ENCODE measurements at regions not wholly inside any gene's neighbourhood (a gene's known extent, or its start where the extent isn't known, plus 50 kb on each side); places are given as distances from the start of the nearest gene placed in this dataset.

DNA sequence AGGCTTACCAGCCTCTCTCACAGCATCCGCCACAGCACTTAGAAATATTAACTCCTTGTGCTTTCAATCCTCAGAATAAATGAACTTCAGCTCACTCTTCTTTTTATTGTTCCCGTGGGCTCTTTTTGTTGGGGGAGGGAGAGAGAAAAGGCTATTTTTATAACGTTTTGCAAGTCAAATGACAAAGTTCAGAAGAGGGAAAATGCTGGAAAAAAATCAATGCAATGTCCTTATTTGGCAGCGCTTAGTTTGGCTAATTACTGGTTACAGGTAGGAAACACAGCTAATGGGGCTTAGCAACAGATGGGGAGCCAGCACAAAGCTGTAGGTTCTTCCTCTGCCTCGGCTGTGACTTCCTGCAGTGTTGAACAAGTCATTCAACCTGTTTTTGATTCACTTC lies 1067.0 kb upstream of the MAP3K7 start:
- DNase-seq, result no peak
- Histone ChIP-seq H3K36me3 (no peaks in the 10 kb centered on the region), H3K9me3 (no peaks in the 10 kb centered on the region), H3K27ac (no peak overlapping the region), H3K4me3 (no peak overlapping the region), H3K4me1 (peaks cover 0 to 5% (median 0%) of the 10 kb centered on the region in 4 donors), H3K27me3 (no peaks in the 10 kb centered on the region)
- intact Hi-C loops (cut with DNase I; ENCODE audit: low total_unique reads), result no loop called here
- TF ChIP-seq, protein P1, sequence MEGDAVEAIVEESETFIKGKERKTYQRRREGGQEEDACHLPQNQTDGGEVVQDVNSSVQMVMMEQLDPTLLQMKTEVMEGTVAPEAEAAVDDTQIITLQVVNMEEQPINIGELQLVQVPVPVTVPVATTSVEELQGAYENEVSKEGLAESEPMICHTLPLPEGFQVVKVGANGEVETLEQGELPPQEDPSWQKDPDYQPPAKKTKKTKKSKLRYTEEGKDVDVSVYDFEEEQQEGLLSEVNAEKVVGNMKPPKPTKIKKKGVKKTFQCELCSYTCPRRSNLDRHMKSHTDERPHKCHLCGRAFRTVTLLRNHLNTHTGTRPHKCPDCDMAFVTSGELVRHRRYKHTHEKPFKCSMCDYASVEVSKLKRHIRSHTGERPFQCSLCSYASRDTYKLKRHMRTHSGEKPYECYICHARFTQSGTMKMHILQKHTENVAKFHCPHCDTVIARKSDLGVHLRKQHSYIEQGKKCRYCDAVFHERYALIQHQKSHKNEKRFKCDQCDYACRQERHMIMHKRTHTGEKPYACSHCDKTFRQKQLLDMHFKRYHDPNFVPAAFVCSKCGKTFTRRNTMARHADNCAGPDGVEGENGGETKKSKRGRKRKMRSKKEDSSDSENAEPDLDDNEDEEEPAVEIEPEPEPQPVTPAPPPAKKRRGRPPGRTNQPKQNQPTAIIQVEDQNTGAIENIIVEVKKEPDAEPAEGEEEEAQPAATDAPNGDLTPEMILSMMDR (IDR thresholded peaks at IDR 0.05), result no peak

DNA sequence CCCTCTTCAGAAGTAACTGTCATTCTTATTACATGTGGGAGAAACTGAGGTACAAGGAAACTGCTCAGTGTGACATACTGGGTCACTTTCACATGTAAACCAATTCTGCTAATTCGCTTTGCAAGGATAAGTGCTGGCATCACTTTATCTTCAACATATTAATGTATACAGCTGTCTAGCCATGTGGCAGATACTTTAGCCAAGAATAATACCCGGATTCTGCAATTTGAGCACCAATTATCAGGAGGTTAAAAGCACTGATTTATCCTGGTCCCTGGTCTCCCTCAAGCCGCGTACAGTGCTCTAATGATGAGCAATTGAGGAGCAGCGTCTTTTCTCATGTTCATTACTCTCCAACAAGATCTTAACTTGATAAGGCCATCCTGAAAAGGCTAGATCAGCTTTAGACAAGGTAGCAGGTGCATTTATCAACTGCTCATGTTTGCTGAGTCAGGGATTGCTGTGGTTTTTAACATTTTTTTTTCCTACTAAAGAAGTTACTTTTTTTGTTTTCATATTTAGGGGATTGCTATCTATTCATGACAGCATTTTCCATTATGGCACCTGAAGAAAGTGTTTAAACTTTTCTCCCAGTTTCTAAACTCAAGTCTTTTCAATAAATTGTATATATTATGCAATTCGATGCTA lies 1066.3 kb upstream of the MAP3K7 start:
- no peaks in the 10 kb centered on the region for H3K36me3 ChIP-seq
- DNase-seq, result no peak
- H3K4me3 ChIP-seq, result no peak overlapping the region
- H3K4me1 ChIP-seq, result peaks cover 0 to 5% (median 0%) of the 10 kb centered on the region in 4 donors
- intact Hi-C loops (cut with DNase I; ENCODE audit: low total_unique reads), result no loop called here
- no peak overlapping the region for H3K27ac ChIP-seq
- no peaks in the 10 kb centered on the region for H3K9me3 ChIP-seq
- TF ChIP-seq, protein P1 (IDR thresholded peaks at IDR 0.05), result no peak
- H3K27me3 ChIP-seq, result no peaks in the 10 kb centered on the region

DNA sequence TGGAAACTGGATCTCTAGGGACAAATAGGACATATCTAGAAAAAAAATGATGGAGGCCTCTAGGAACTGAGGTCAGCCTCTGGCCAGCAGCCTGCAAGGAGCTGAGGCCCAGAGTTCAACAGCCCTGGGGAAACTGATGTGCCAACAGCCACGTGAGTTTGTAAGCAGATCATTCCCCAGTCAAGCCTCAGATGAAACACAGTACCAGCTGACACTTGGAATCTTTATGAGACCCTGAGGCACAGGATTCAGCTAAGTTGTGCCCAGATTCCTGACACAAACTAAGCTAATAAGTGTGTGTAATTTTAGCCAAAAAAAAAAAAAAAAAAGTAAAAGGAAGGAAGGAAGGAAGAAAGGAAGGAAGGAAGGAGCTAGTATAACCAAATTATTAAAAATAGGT lies 1059.8 kb upstream of the MAP3K7 start:
- no peaks in the 10 kb centered on the region for H3K4me1 ChIP-seq
- no peaks in the 10 kb centered on the region for H3K27me3 ChIP-seq
- DNase-seq, result no peak
- intact Hi-C loops (cut with DNase I; ENCODE audit: low total_unique reads), result no loop called here
- H3K4me3 ChIP-seq, result no peak overlapping the region
- H3K27ac ChIP-seq, result no peak overlapping the region
- H3K36me3 ChIP-seq, result no peaks in the 10 kb centered on the region
- TF ChIP-seq, protein P1 (IDR thresholded peaks at IDR 0.05), result no peak
- no peaks in the 10 kb centered on the region for H3K9me3 ChIP-seq

DNA sequence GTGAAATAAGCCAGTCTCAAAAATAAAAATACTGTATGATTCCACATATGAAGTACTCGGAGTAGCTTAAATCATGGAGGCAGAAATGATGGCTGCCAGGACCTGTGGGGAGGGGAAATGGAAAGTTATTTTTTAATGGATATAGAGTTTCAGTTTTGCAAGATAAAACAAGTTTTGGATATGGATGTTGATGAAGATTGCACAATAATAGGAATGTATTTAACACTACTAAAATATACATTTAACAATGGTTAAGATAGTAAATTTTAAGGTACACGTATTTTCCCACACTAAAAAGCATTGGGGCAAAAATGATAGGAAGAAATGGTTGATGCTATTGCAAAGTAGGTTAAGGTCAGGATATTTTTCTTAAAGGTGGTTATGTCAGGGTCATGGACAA lies 1058.9 kb upstream of the MAP3K7 start:
- TF ChIP-seq, protein P1 (IDR thresholded peaks at IDR 0.05), result no peak
- Histone ChIP-seq H3K27ac (no peak overlapping the region), H3K27me3 (no peaks in the 10 kb centered on the region), H3K36me3 (no peaks in the 10 kb centered on the region), H3K4me1 (no peaks in the 10 kb centered on the region), H3K9me3 (no peaks in the 10 kb centered on the region), H3K4me3 (no peak overlapping the region)
- no peak for DNase-seq
- intact Hi-C loops (cut with DNase I; ENCODE audit: low total_unique reads), result no loop called here

DNA sequence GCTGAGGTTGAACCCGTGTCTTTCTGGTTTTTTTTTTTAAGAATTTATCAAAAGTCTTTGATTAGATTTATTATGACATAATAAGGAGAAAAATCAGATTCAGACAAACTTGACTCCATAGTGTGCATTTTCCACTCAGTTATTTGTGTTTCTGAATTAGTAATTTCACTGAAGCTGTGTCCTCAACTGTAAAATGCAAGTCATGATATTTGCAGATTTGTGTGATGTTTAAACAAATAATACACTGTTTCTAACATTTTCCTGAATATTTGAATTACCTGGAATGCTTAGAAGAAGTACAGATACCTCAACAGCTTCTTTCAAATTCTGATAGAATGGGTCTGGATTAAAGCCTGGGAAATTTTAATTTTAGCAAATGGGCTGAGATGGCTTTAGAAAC lies 1050.3 kb upstream of the MAP3K7 start:
- no peaks in the 10 kb centered on the region for H3K36me3 ChIP-seq
- no peaks in the 10 kb centered on the region for H3K9me3 ChIP-seq
- no peak for DNase-seq
- intact Hi-C loops (cut with DNase I; ENCODE audit: low total_unique reads), result no loop called here
- no peaks in the 10 kb centered on the region for H3K4me1 ChIP-seq
- no peaks in the 10 kb centered on the region for H3K27me3 ChIP-seq
- TF ChIP-seq, protein P1 (IDR thresholded peaks at IDR 0.05), result no peak
- no peak overlapping the region for H3K4me3 ChIP-seq
- H3K27ac ChIP-seq, result no peak overlapping the region

DNA sequence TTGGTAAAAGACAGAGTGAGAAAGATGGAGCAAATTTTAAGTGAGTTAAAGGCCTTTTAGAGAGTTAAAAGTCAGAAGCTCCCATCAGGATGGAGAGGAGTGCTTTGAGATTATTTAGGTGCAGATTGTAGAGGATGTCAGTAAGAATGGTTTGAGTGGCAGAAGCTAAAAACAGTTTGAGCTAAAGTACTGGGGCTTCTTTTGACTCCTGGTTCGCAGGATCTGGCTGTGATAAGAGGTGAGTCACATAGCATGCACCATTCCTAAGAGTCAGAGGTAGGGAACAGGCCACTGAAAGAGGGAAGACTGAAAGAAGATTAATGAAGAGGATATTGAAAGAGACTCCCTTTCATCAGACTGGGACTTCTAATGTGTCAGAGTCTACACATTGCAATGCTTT lies 1047.9 kb upstream of the MAP3K7 start:
- TF ChIP-seq, protein P1 (IDR thresholded peaks at IDR 0.05), result no peak
- no peaks in the 10 kb centered on the region for H3K27me3 ChIP-seq
- DNase-seq, result no peak
- H3K4me3 ChIP-seq, result no peak overlapping the region
- H3K4me1 ChIP-seq, result no peaks in the 10 kb centered on the region
- H3K9me3 ChIP-seq, result no peaks in the 10 kb centered on the region
- no peak overlapping the region for H3K27ac ChIP-seq
- no peaks in the 10 kb centered on the region for H3K36me3 ChIP-seq
- intact Hi-C loops (cut with DNase I; ENCODE audit: low total_unique reads), result loop anchor here (5.0 kb wide), 1 partner anchor 1348 kb away; no protein-coding TSS in a partner anchor
